GM13977 (cell line): ENCODE measurements at regions not wholly inside any gene's neighbourhood (a gene's known extent, or its start where the extent isn't known, plus 50 kb on each side); places are given as distances from the start of the nearest gene placed in this dataset.

Source experiments
- DNase-seq: peaks from one replicate; pipeline ENCODE4 v3.0.0; 2012; ENCODE audit warnings: low spot score
- in situ Hi-C: fragments of 300-500 bp; cut with MboI; formaldehyde crosslinking; loops from one replicate; pipeline ENCODE4 v1.12.0; 2022; ENCODE audit warnings: low sequenced_read_pairs, low pct_unique_long_range_greater_than_20kb, mixed read lengths, inconsistent platforms; ENCODE audit not compliant: unreplicated experiment
- TF ChIP-seq, protein P1 (sequence below): IDR thresholded peaks from 2 replicates; pipeline ENCODE4 v1.5.1; 2012; ENCODE audit warnings: mild to moderate bottlenecking, control low read depth; ENCODE audit not compliant: insufficient read depth; ENCODE audit errors: extremely low read depth, missing control alignments

DNA sequence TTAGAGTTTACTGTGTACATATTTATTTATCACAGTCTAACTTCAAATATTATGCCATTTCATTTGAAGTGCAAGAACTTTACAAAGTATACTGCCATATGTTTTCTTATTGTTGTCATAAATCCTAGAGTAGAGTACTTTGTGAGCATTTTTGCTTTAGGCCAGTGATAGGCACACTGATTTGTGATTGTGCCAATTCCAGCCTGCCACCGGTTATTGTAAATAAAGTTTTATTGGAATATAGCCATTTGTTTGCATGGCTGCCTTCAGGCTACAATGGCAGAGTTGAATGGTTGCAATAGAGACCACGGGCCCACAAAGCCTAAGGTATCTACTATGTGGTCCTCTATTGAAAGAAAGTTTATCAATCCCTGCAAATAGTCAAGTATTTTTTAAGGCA lies 175.8 kb upstream of the GALNT2 start:
- no peak for DNase-seq
- TF ChIP-seq, protein P1, sequence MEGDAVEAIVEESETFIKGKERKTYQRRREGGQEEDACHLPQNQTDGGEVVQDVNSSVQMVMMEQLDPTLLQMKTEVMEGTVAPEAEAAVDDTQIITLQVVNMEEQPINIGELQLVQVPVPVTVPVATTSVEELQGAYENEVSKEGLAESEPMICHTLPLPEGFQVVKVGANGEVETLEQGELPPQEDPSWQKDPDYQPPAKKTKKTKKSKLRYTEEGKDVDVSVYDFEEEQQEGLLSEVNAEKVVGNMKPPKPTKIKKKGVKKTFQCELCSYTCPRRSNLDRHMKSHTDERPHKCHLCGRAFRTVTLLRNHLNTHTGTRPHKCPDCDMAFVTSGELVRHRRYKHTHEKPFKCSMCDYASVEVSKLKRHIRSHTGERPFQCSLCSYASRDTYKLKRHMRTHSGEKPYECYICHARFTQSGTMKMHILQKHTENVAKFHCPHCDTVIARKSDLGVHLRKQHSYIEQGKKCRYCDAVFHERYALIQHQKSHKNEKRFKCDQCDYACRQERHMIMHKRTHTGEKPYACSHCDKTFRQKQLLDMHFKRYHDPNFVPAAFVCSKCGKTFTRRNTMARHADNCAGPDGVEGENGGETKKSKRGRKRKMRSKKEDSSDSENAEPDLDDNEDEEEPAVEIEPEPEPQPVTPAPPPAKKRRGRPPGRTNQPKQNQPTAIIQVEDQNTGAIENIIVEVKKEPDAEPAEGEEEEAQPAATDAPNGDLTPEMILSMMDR = no peak

DNA sequence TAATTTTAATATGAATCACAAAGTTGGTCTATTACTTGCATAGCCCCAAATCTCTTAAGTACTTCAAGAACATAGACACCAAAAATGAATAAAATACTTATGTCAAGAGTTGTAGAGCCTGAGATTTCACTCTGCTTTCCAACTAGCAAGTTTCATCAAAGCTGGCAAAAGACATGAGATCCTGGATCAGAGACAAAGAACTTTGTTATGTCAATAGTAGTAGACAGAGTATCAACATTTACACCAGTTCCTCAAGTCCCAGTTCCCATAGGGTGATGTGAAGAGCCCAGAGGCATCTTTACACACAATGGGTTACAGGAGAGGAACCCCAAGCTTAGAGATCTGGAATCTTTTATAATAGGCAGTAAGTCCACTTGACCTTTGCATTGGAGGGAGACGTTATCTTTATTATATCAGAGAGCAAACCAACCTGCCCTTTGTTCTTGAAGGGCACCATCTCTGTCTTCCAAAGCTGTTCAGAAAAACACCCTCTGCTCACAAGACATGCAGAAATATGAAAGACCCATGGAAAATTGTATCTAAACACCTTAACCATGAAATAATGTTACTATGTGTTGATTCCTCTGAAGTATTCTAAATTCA lies 174.4 kb upstream of the GALNT2 start:
- in situ Hi-C loops = no loop called here
- no peak for DNase-seq
- TF ChIP-seq, protein P1 = no peak

More for the DNA sequence above, 175.8 kb upstream of the GALNT2 start:
- in situ Hi-C loops = no loop called here

DNA sequence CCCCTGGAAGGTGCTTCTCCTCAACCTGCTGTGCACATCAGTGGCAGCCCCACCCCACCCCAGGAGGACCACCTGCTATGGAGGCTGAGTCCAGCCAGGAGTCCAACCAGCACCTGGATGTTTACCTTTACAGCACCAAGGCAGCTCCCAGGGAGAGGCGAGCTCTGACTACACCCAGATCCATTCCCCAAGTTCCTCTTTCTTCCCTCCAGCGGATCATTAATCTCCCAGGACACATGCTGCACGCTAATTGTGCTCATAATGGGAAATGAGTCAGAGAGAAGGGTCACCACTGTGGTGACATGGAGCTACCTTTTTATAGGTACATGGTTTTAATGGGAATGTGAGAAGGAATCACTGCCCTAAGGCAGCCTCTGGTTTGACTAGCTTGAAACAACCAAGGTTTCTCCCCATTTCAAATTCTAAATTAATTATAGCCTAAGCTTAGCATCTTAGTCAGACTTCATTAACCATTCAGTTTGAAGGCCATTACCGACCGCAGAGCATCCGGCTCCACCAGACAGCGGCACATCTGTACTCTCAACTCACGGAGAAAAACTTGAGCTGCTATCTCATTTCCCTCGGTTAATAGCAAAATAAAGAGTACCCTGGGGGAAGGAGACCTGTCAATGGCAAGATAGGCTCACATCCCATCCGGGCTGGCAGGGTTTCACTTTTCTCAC lies 173.1 kb upstream of the GALNT2 start:
- DNase-seq = no peak

DNA sequence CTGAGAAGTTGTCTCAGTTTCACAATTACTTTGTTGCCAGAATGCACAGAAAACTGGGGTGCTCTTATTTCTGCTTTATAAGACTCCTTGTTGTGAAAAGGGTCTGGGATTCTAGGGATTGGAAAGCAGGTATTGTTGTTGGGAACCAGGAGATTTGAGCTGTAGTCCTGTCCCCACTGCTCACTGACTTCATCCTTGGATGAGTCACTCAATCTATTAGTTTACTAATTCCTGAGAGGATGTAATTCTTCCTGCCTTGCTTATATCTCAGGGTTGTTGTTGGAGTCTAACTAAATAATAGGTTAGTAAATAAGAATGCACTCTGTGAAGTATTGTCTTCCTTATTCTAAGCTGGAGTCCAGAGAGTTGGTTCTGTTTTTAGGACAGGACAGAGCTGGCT lies 172.5 kb upstream of the GALNT2 start:
- TF ChIP-seq, protein P1 = no peak
- in situ Hi-C loops = no loop called here
- DNase-seq = no peak

More for the DNA sequence above, 173.1 kb upstream of the GALNT2 start:
- TF ChIP-seq, protein P1 = no peak
- in situ Hi-C loops = no loop called here

DNA sequence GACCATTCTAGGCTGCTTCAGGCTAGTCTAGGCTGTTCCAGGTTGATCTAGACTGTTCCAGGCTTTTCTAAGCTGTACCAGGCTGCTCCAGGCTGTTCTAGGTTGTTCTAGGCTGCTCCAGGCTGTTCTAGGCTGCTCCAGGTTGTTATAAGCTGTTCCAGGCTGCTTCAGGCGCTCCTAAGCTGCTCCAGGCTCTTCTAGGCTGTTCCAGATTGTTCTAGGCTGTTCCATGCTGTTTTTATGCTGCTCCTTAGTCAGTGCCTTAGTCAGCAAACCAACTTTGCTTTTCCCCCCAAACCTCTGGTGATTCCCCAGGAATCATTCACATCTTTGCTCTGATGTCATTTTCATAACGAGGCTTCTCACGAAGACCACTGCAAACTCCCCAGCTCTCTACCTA lies 171.4 kb upstream of the GALNT2 start:
- DNase-seq = no peak
- TF ChIP-seq, protein P1 = no peak
- in situ Hi-C loops = no loop called here

DNA sequence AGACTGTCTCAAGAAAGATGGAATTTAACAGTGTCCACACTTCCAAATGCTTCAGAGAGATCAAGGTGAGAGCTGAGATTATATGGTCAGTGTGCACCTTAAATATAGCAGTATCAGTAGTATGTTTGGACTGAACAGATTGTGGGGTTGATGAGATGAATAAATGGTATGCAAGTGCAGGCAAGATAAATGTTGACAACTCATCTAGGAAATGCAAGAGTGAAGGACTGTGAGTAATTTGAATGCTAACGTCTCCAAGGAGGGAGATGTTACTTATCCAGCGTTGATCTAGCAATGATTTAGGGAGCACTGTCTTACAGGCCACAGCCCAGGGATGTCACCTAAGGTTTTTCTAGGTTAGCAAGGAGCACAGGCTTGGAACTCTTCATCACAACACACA lies 170.7 kb upstream of the GALNT2 start:
- TF ChIP-seq, protein P1 = no peak

More for the DNA sequence above, 170.7 kb upstream of the GALNT2 start:
- in situ Hi-C loops = no loop called here
- no peak for DNase-seq
